ACC112 (cell line): ENCODE measurements at regions not wholly inside any gene's neighbourhood (a gene's known extent, or its start where the extent isn't known, plus 50 kb on each side); places are given as distances from the start of the nearest gene placed in this dataset.
"Not testable (repeated sequence)": the region's sequence is repeated elsewhere in the genome, so short reads cannot be mapped to it uniquely, and the experiment has no call there.

Experiments
- H2AFZ ChIP-seq: fragments of 200-600 bp; sonication (generic); one replicate; pipeline ENCODE4 v1.6.0; 2017; ENCODE audit warnings: antibody characterized with exemption, low read length; ENCODE audit not compliant: unreplicated experiment
- H3K27ac ChIP-seq: fragments of 200-600 bp; sonication (generic); 2 replicates; pipeline ENCODE4 v1.5.1; 2014; ENCODE audit warnings: low read depth, mild to moderate bottlenecking, antibody characterized with exemption, low read length, moderate library complexity
- H3K27me3 ChIP-seq: fragments of 200-600 bp; sonication (generic); 2 replicates; pipeline ENCODE4 v1.6.1; 2014; ENCODE audit warnings: mild to moderate bottlenecking, antibody characterized with exemption, low read length, moderate library complexity, mixed read lengths; ENCODE audit not compliant: insufficient read depth
- H3K36me3 ChIP-seq: fragments of 200-600 bp; sonication (generic); 2 replicates; pipeline ENCODE4 v1.6.1; 2016; ENCODE audit warnings: mild to moderate bottlenecking, antibody characterized with exemption, low read length, moderate library complexity, mixed read lengths; ENCODE audit not compliant: insufficient read depth
- H3K4me1 ChIP-seq: fragments of 200-600 bp; sonication (generic); one replicate; pipeline ENCODE4 v1.6.1; 2016; ENCODE audit warnings: low read length, mixed read lengths; ENCODE audit not compliant: insufficient read depth, unreplicated experiment, control insufficient read depth
- H3K4me3 ChIP-seq: fragments of 200-600 bp; sonication (generic); 2 replicates; pipeline ENCODE4 v1.5.1; 2014; ENCODE audit warnings: mild to moderate bottlenecking, low read depth, low read length
- H3K79me2 ChIP-seq: fragments of 200-600 bp; sonication (generic); one replicate; pipeline ENCODE4 v1.6.0; 2016; ENCODE audit warnings: low read length; ENCODE audit not compliant: control insufficient read depth, unreplicated experiment, insufficient read depth

DNA sequence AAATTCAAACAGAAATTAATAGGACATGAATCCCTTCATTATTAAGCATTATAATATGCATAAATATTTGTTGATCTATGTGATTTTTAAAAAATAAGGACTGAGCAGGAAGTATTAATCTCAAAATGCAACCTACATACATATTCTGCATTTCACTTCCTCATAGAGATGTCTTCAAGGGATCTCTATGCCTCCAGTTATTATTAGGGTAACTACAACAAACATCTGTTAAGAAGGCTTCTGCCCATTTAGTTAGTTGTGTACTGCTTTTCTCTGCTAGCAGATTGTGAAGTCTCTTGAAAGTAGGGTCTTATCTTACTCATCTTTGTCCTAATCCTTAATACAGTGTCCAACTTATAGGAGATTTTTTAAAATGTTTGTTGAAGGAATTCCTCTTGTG is 414.1 kb downstream of the ACTL7B start:
- Histone ChIP-seq H2AFZ (peak overlapping the region; percentile 20), H3K36me3 (no peaks in the 10 kb centered on the region), H3K27ac (peak overlapping the region; percentile 96), H3K4me1 (peaks cover 69% of the 10 kb centered on the region), H3K27me3 (no peaks in the 10 kb centered on the region), H3K79me2 (no peaks in the 10 kb centered on the region), H3K4me3 (peak overlapping the region; percentile 13; the same call in 1 of the 2 replicates)

- Histone ChIP-seq H3K4me3 (no peak overlapping the region), H2AFZ (no peak overlapping the region), H3K27me3 (no peaks in the 10 kb centered on the region), H3K79me2 (no peaks in the 10 kb centered on the region), H3K4me1 (peaks cover 69% of the 10 kb centered on the region), H3K27ac (peak overlapping the region; percentile 96), H3K36me3 (no peaks in the 10 kb centered on the region)
These were observed 414.5 kb downstream of the ACTL7B start for GRCh38 chr9:108441251-108441650.

- H3K4me1 ChIP-seq, result peaks cover 57% of the 10 kb centered on the region
- no peaks in the 10 kb centered on the region for H3K36me3 ChIP-seq
- peak overlapping the region; percentile 43; the same call in 1 of the 2 replicates for H3K4me3 ChIP-seq
- peak overlapping the region; percentile 61 for H2AFZ ChIP-seq
- no peaks in the 10 kb centered on the region for H3K79me2 ChIP-seq
- peak overlapping the region; percentile 96 for H3K27ac ChIP-seq
- no peaks in the 10 kb centered on the region for H3K27me3 ChIP-seq
These were observed 415.8 kb downstream of the ACTL7B start for GRCh38 chr9:108439947-108440346.

DNA sequence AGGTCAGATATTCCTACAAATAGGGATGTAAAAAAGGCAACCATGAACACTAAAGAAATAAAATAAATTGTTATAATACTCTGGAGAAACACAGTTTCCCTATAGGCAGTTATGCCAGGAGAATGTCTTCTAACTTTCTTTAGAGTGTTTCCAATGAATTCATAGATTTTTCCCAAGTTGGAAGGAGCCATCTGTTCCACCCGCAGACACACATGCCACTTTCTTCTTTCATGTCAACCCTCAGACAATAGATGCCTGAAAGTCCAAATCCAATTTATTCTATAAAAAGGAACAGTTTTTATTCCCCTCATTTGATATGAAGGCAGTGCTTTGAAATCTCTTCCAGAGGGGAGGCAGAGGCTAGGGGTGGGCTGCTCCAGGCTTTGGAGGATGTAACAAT is 418.1 kb downstream of the ACTL7B start:
- Histone ChIP-seq H3K36me3 (no peaks in the 10 kb centered on the region), H3K27me3 (no peaks in the 10 kb centered on the region), H3K4me1 (peaks cover 50% of the 10 kb centered on the region), H3K79me2 (no peaks in the 10 kb centered on the region), H2AFZ (no peak overlapping the region), H3K27ac (no peak overlapping the region), H3K4me3 (no peak overlapping the region)

- no peak overlapping the region for H3K4me3 ChIP-seq
- no peak overlapping the region for H3K27ac ChIP-seq
- no peaks in the 10 kb centered on the region for H3K36me3 ChIP-seq
- H3K4me1 ChIP-seq, result peaks cover 38% of the 10 kb centered on the region
- H3K27me3 ChIP-seq, result no peaks in the 10 kb centered on the region
- no peaks in the 10 kb centered on the region for H3K79me2 ChIP-seq
- no peak overlapping the region for H2AFZ ChIP-seq
These were observed 419.3 kb downstream of the ACTL7B start for GRCh38 chr9:108436448-108436847.

- no peak overlapping the region for H3K4me3 ChIP-seq
- H3K27ac ChIP-seq, result no peak overlapping the region
- peaks cover 18% of the 10 kb centered on the region for H3K4me1 ChIP-seq
- H3K27me3 ChIP-seq, result no peaks in the 10 kb centered on the region
- no peaks in the 10 kb centered on the region; the same call in 1 of the 2 replicates for H3K36me3 ChIP-seq
- no peak overlapping the region for H2AFZ ChIP-seq
- no peaks in the 10 kb centered on the region for H3K79me2 ChIP-seq
These were observed 421.3 kb downstream of the ACTL7B start for GRCh38 chr9:108434502-108434901.

DNA sequence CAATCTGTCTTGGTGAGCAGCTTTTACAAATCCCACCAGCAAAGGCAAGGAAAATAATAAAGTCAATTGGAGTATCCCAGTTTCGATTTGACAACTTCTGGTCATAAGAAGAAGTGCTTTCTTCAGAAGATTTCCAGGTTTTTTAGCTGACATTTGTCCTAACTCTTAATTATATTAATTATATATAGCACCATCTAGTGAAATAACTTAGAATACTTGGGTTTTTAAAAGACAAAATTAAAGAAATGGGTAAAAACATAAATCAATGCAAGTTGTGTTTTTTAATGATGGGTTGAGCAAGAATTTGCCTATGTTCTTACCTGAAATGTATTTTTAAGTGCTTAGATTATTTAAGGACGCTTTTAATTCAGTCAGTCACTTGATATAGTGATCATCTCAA is 421.8 kb downstream of the ACTL7B start:
- Histone ChIP-seq H3K27ac (no peak overlapping the region), H3K36me3 (no peaks in the 10 kb centered on the region; the same call in 1 of the 2 replicates), H2AFZ (no peak overlapping the region), H3K4me3 (no peak overlapping the region), H3K27me3 (no peaks in the 10 kb centered on the region), H3K4me1 (peaks cover 13% of the 10 kb centered on the region), H3K79me2 (no peaks in the 10 kb centered on the region)

GRCh38 chr9:108430655-108431054 is 425.1 kb downstream of the ACTL7B start:
- no peak overlapping the region for H3K4me3 ChIP-seq
- H3K27me3 ChIP-seq, result no peaks in the 10 kb centered on the region
- peaks cover 10% of the 10 kb centered on the region for H3K4me1 ChIP-seq
- H3K36me3 ChIP-seq, result no peaks in the 10 kb centered on the region; the same call in 1 of the 2 replicates
- H3K27ac ChIP-seq, result no peak overlapping the region
- no peak overlapping the region for H2AFZ ChIP-seq
- no peaks in the 10 kb centered on the region for H3K79me2 ChIP-seq

DNA sequence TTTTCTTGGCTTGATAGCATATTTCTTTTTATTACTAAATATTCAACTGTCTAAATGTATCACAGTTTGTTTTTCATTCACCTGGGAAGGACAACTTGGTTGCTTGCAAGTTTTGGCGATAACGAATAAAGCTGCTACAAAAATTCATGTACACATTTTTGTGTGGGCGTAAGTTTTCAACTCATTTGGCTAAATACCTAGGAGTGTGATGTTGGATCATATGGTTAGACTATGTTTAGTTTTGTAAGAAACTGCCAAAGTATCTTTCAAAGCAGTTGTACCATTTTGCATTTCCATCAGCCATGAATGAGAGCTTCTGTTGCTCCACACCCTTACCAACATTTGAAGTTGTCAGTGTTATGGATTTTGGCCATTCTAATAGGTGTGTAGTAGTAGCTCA is 428.0 kb downstream of the ACTL7B start:
- Histone ChIP-seq H3K79me2 (no peaks in the 10 kb centered on the region), H3K27ac (no peak overlapping the region), H3K4me1 (no peaks in the 10 kb centered on the region), H2AFZ (no peak overlapping the region), H3K27me3 (no peaks in the 10 kb centered on the region), H3K36me3 (no peaks in the 10 kb centered on the region; the same call in 1 of the 2 replicates), H3K4me3 (no peak overlapping the region)

DNA sequence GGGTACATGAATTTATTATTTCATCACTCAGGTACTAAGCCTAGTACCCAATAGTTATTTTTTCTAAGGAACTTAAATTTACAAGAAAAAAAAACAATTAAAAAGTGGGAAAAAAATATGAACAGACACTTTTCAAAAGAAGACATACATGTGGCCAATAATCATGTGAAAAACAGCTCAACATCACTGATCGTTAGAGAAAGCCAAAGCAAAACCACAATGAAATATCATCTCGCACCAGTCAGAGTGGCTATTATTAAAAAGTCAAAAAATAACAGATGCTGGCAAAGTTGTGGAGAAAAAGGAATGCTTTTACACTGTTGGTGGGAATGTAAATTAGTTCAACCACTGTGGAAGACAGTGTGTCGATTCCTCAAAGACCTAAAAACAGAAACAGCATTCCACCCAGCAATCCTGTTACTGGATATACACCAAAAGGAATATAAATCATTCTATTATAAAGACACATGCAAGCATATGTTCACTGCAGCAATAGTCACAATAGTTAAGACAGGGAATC is 429.3 kb downstream of the ACTL7B start:
- H3K4me1 ChIP-seq, H2AFZ ChIP-seq: not testable (repeated sequence)

DNA sequence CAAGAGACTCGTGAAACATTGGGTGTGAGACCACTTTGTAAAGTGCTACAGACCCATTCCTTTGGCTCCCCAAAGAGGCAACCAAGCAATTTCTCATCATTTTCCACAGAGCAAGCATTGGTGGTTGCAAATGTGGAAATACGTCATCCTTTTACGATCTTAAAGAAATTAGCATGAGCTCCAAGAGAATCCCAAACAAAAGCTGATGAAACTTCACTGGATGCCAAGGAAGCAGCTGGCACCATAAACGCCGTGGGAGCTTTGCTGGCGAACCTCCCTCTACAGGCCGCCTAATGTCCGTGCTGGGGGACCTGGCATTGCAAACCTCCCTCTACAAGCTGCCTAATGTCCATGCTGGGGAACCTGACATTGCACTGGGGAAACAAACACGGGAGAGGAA is 432.4 kb downstream of the ACTL7B start:
- H3K36me3 ChIP-seq, result no peaks in the 10 kb centered on the region
- H3K27me3 ChIP-seq, result no peaks in the 10 kb centered on the region
- H2AFZ ChIP-seq, result no peak overlapping the region
- no peak overlapping the region for H3K4me3 ChIP-seq
- no peak overlapping the region for H3K27ac ChIP-seq
- peaks cover under 1% of the 10 kb centered on the region for H3K4me1 ChIP-seq
- H3K79me2 ChIP-seq, result no peaks in the 10 kb centered on the region

More for the DNA sequence above, 429.3 kb downstream of the ACTL7B start:
- H3K27me3 ChIP-seq, H3K27ac ChIP-seq, H3K79me2 ChIP-seq, H3K36me3 ChIP-seq, H3K4me3 ChIP-seq: not testable (repeated sequence)
